Panc1 (cell line): ENCODE measurements at regions not wholly inside any gene's neighbourhood (a gene's known extent, or its start where the extent isn't known, plus 50 kb on each side); places are given as distances from the start of the nearest gene placed in this dataset.
A peak's percentile ranks its signal among the peaks of the same experiment; 100 is the strongest.

Source experiments
- ATAC-seq: fragments of 200-7000 bp; cut with Tn5 transposase; 2 replicates; pipeline ENCODE4 v1.9.1; 2020; ENCODE audit warnings: mild to moderate bottlenecking, moderate library complexity
- BruUV-seq: library from RNA; stranded (reverse); fragments of 400-500 nt; replicated peaks from 2 replicates; lab custom pipeline; 2021; lab: Mats Ljungman, UMichigan
- CTCF ChIA-PET: fragments of 300-600 bp; sonication (Branson Sonifier 250); formaldehyde crosslinking; loops from one replicate; lab custom pipeline; 2022; ENCODE audit warnings: antibody characterized with exemption; lab: Charles Lee
- POLR2A ChIA-PET: fragments of 300-600 bp; sonication (Branson Sonifier 250); formaldehyde crosslinking; loops from one replicate; lab custom pipeline; 2022; ENCODE audit warnings: antibody characterized with exemption; lab: Charles Lee
- DNase-seq: peaks from one replicate; pipeline ENCODE4 v3.0.0-alpha.2; 2010; ENCODE audit warnings: low read depth, low spot score
- H3K27ac ChIP-seq: 2 replicates; pipeline ENCODE4 v1.5.1; 2011; ENCODE audit warnings: mild to moderate bottlenecking, low read length, inconsistent platforms
- H3K27me3 ChIP-seq: fragments of 200-500 bp; sonication (Bioruptor generic); 2 replicates; pipeline ENCODE4 v1.6.0; 2014; ENCODE audit warnings: low read length, inconsistent platforms; ENCODE audit not compliant: control insufficient read depth, insufficient read depth
- H3K36me3 ChIP-seq: fragments of 200-500 bp; sonication (Bioruptor generic); 2 replicates; pipeline ENCODE4 v1.5.1; 2014; ENCODE audit warnings: inconsistent platforms, mild to moderate bottlenecking, low read length, moderate library complexity; ENCODE audit not compliant: control insufficient read depth, insufficient read depth
- H3K4me1 ChIP-seq: 2 replicates; pipeline ENCODE4 v1.5.1; 2011; ENCODE audit warnings: inconsistent platforms, mild to moderate bottlenecking, low read length, moderate library complexity; ENCODE audit not compliant: control insufficient read depth, insufficient read depth
- H3K4me3 ChIP-seq, 2 experiments: 2 replicates each; pipeline ENCODE4 v1.5.1; 2011 to 2012; ENCODE audit warnings: low read depth in 2 of 2, low read length in 2 of 2, mild to moderate bottlenecking in 2 of 2, inconsistent platforms in 1 of 2, moderate library complexity in 1 of 2
- H3K9me3 ChIP-seq: fragments of 200-500 bp; sonication (Bioruptor generic); 2 replicates; pipeline ENCODE4 v1.5.1; 2014; ENCODE audit warnings: low read depth, mild to moderate bottlenecking, inconsistent platforms, low read length, moderate library complexity; ENCODE audit not compliant: control insufficient read depth, insufficient read depth
- POLR2AphosphoS5 ChIP-seq: IDR thresholded peaks from 2 replicates; pipeline ENCODE4 v1.6.1; 2012; ENCODE audit warnings: mild to moderate bottlenecking, low read depth, low read length, moderate library complexity
- SIN3A ChIP-seq: IDR thresholded peaks from 2 replicates; pipeline ENCODE4 v1.6.1; 2012; ENCODE audit warnings: low read depth, mild to moderate bottlenecking, low read length, moderate library complexity, borderline replicate concordance; ENCODE audit not compliant: insufficient read depth
- TCF7L2 ChIP-seq: IDR thresholded peaks from 2 replicates; pipeline ENCODE4 v1.6.1; 2011; ENCODE audit warnings: mild to moderate bottlenecking, low read depth, low read length, inconsistent platforms
- in situ Hi-C: cut with HindIII; loops from 2 replicates; pipeline ENCODE4 v1.10.0; 2016; ENCODE audit warnings: low sequenced_read_pairs, low pct_unique_long_range_greater_than_20kb
- intact Hi-C: fragments of 100-400 bp; cut with micrococcal nuclease; formaldehyde crosslinking; loops from one replicate; pipeline ENCODE4 v1.10.0; 2022; ENCODE audit not compliant: unreplicated experiment
- TF ChIP-seq, protein P1 (sequence below): fragments of 450-650 bp; IDR thresholded peaks from 2 replicates; pipeline ENCODE4 v1.5.1; 2017; ENCODE audit warnings: mild to moderate bottlenecking
- TF ChIP-seq, protein P2 (sequence below), 2 experiments: IDR thresholded peaks; 2 replicates each; pipeline ENCODE4 v1.6.1; 2011 to 2012; ENCODE audit warnings: low read depth in 2 of 2, control low read depth in 1 of 2, low read length in 1 of 2, mild to moderate bottlenecking in 1 of 2, moderate library complexity in 1 of 2; ENCODE audit not compliant: insufficient read depth in 1 of 2

DNA sequence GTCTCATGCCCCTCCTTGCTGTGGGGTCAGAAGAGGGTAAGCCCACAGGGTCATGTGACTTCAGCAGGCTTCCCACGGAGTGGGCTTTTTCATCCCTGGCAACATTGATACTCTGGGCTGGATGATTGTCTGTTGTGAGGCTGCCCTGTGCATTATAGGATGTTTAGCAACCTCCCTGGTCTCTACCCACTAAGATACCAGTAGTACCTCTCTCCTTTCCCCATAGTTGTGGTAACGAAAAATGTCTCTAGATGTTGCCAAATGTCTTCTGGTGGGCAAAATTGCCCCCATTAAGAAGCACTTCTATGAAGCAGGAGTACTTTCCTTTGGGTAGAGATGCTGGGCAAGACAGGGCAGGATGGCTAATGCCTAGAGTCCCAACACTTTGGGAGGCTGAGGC is 232.5 kb upstream of the ZNF217 start:
- no peaks in the 10 kb centered on the region for H3K9me3 ChIP-seq
- no peak overlapping the region for H3K4me3 ChIP-seq
- H3K36me3 ChIP-seq = no peaks in the 10 kb centered on the region
- peaks cover 50% of the 10 kb centered on the region for H3K4me1 ChIP-seq
- CTCF ChIA-PET = no interaction called here
- POLR2A ChIA-PET = no interaction called here
- ATAC-seq (no peak), DNase-seq (no peak)
- no peaks in the 10 kb centered on the region for H3K27me3 ChIP-seq
- H3K27ac ChIP-seq = peak overlapping the region; percentile 100
- TF ChIP-seq, protein P1, sequence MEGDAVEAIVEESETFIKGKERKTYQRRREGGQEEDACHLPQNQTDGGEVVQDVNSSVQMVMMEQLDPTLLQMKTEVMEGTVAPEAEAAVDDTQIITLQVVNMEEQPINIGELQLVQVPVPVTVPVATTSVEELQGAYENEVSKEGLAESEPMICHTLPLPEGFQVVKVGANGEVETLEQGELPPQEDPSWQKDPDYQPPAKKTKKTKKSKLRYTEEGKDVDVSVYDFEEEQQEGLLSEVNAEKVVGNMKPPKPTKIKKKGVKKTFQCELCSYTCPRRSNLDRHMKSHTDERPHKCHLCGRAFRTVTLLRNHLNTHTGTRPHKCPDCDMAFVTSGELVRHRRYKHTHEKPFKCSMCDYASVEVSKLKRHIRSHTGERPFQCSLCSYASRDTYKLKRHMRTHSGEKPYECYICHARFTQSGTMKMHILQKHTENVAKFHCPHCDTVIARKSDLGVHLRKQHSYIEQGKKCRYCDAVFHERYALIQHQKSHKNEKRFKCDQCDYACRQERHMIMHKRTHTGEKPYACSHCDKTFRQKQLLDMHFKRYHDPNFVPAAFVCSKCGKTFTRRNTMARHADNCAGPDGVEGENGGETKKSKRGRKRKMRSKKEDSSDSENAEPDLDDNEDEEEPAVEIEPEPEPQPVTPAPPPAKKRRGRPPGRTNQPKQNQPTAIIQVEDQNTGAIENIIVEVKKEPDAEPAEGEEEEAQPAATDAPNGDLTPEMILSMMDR = no peak
- no peak for TF ChIP-seq TCF7L2
- intact Hi-C loops (loop anchor here (5.0 kb wide), 1 partner anchor 41 kb away; no protein-coding TSS in a partner anchor), in situ Hi-C loops (no loop called here)
- BruUV-seq = no TSS peak

DNA sequence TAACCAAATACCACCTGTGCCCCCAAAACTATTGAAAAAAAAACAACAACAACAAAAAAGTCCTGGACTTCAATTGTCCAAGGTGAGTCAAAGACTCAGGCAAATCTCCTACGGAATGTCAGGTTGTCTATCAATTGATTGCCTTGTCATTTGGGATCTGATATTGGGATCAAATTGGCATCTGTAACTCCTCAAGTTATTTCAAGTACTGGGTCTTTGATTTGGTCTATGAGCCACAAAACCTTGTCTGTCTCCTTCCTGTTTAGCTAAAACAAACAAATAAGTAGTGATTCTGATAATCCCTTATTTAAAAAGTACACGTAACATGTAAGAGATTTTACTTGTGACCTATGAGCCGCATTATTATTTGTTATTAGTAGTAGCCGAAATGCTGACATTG is 231.6 kb upstream of the ZNF217 start:
- no peak for ATAC-seq
- CTCF ChIA-PET = interaction anchor here (0.5 kb wide), 1 partner anchor 78 kb away, joined by 4 read pairs; no protein-coding TSS in a partner anchor
- no peak for DNase-seq
- Histone ChIP-seq H3K9me3 (no peaks in the 10 kb centered on the region), H3K4me1 (peaks cover 44% of the 10 kb centered on the region), H3K36me3 (no peaks in the 10 kb centered on the region), H3K4me3 (no peak overlapping the region), H3K27me3 (no peaks in the 10 kb centered on the region), H3K27ac (peak overlapping the region; percentile 100)
- POLR2A ChIA-PET = interaction anchor here (0.7 kb wide), 1 partner anchor 16 kb away, joined by 5 read pairs; no protein-coding TSS in a partner anchor
- TF ChIP-seq SIN3A (no peak), POLR2AphosphoS5 (no peak), TCF7L2 (no peak)
- TF ChIP-seq, protein P1 = no peak
- TF ChIP-seq, protein P2, sequence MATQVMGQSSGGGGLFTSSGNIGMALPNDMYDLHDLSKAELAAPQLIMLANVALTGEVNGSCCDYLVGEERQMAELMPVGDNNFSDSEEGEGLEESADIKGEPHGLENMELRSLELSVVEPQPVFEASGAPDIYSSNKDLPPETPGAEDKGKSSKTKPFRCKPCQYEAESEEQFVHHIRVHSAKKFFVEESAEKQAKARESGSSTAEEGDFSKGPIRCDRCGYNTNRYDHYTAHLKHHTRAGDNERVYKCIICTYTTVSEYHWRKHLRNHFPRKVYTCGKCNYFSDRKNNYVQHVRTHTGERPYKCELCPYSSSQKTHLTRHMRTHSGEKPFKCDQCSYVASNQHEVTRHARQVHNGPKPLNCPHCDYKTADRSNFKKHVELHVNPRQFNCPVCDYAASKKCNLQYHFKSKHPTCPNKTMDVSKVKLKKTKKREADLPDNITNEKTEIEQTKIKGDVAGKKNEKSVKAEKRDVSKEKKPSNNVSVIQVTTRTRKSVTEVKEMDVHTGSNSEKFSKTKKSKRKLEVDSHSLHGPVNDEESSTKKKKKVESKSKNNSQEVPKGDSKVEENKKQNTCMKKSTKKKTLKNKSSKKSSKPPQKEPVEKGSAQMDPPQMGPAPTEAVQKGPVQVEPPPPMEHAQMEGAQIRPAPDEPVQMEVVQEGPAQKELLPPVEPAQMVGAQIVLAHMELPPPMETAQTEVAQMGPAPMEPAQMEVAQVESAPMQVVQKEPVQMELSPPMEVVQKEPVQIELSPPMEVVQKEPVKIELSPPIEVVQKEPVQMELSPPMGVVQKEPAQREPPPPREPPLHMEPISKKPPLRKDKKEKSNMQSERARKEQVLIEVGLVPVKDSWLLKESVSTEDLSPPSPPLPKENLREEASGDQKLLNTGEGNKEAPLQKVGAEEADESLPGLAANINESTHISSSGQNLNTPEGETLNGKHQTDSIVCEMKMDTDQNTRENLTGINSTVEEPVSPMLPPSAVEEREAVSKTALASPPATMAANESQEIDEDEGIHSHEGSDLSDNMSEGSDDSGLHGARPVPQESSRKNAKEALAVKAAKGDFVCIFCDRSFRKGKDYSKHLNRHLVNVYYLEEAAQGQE (IDR thresholded peaks at IDR 0.05; ENCODE audit: insufficient read depth in 1 of 2, low read depth in 2 of 2, low read length in 1 of 2) = no peak
- no TSS peak for BruUV-seq
- intact Hi-C loops = loop anchor here (5.0 kb wide), 1 partner anchor 42 kb away; no protein-coding TSS in a partner anchor
- in situ Hi-C loops = no loop called here
